Nephron progenitor cell (in vitro differentiated cells): ENCODE measurements at regions not wholly inside any gene's neighbourhood (a gene's known extent, or its start where the extent isn't known, plus 50 kb on each side); places are given as distances from the start of the nearest gene placed in this dataset.

Source experiments
- DNase-seq: peaks from one replicate; pipeline ENCODE4 v3.0.0; 2021
- H3K27ac Mint-ChIP-seq: 2 replicates; pipeline ENCODE4 v1.8.0; 2021; ENCODE audit warnings: mild to moderate bottlenecking, moderate library complexity, mixed read lengths
- H3K27me3 Mint-ChIP-seq: 2 replicates; pipeline ENCODE4 v1.8.0; 2021; ENCODE audit warnings: mild to moderate bottlenecking, low read depth, mixed read lengths; ENCODE audit not compliant: poor library complexity
- H3K36me3 Mint-ChIP-seq: 2 replicates; pipeline ENCODE4 v1.8.0; 2021; ENCODE audit warnings: low read depth, mixed read lengths
- H3K4me1 Mint-ChIP-seq: 2 replicates; pipeline ENCODE4 v1.8.0; 2021; ENCODE audit warnings: mixed read lengths
- H3K4me3 Mint-ChIP-seq: 2 replicates; pipeline ENCODE4 v1.8.0; 2021; ENCODE audit warnings: mild to moderate bottlenecking, moderate library complexity, mixed read lengths
- H3K9me3 Mint-ChIP-seq: 2 replicates; pipeline ENCODE4 v1.8.0; 2021; ENCODE audit warnings: mild to moderate bottlenecking, moderate library complexity, mixed read lengths
- TF ChIP-seq, protein P1 (sequence below): fragments of 200-600 bp; sonication (generic); IDR thresholded peaks from 2 replicates; pipeline ENCODE4 v1.5.0; 2021; ENCODE audit warnings: antibody characterized with exemption

DNA sequence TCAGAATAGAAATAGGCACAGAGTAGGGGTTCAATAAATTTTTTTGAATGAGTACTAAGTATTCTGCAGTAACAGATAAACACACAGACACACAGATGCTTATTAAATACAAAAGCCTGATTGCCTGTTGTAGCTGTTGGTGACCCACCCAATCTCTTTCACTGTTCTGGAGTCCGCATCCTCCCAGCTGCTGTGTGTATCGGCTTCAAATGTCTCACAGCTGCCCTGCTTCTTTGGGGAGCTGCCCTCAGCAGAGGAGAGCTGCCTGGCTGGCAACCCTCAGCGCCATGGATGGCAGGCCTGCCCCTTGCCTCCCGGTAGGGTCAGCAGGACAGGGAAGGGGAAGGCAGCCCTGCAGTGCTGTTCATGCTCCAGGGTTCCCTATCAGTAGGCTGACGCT lies 50.5 kb upstream of the PRNP start:
- DNase-seq: no peak
- Mint-ChIP-seq H3K4me3 (no peak overlapping the region), H3K9me3 (peaks cover 6% of the 10 kb centered on the region), H3K27me3 (no peaks in the 10 kb centered on the region), H3K4me1 (peaks cover 6% of the 10 kb centered on the region), H3K36me3 (no peaks in the 10 kb centered on the region), H3K27ac (peak overlapping the region; percentile 20)
- TF ChIP-seq, protein P1, sequence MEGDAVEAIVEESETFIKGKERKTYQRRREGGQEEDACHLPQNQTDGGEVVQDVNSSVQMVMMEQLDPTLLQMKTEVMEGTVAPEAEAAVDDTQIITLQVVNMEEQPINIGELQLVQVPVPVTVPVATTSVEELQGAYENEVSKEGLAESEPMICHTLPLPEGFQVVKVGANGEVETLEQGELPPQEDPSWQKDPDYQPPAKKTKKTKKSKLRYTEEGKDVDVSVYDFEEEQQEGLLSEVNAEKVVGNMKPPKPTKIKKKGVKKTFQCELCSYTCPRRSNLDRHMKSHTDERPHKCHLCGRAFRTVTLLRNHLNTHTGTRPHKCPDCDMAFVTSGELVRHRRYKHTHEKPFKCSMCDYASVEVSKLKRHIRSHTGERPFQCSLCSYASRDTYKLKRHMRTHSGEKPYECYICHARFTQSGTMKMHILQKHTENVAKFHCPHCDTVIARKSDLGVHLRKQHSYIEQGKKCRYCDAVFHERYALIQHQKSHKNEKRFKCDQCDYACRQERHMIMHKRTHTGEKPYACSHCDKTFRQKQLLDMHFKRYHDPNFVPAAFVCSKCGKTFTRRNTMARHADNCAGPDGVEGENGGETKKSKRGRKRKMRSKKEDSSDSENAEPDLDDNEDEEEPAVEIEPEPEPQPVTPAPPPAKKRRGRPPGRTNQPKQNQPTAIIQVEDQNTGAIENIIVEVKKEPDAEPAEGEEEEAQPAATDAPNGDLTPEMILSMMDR: no peak

DNA sequence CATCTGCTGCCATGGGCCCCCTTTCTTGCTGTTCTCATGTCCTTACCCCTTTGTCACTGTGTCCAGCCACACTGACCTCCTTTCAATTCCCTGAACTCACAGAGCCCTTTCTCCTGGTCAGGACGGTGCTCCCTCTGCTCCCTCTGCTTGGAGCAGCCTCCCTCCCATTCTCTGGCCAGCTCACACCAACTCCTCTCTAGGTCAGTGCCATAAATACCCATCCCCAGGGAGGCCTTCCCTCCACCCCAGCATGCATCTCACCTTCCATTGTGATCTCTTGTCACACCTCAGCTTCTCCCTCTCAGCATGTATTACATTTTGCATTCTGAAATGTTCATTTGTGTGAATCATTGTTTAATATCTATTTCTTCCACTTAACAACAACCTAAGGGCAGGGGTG lies 50.9 kb upstream of the PRNP start:
- H3K27me3 Mint-ChIP-seq: no peaks in the 10 kb centered on the region
- DNase-seq: no peak
- H3K9me3 Mint-ChIP-seq: peaks cover 6% of the 10 kb centered on the region
- H3K4me1 Mint-ChIP-seq: peaks cover 6% of the 10 kb centered on the region
- H3K27ac Mint-ChIP-seq: no peak overlapping the region
- no peak overlapping the region for H3K4me3 Mint-ChIP-seq
- TF ChIP-seq, protein P1: no peak
- H3K36me3 Mint-ChIP-seq: no peaks in the 10 kb centered on the region

DNA sequence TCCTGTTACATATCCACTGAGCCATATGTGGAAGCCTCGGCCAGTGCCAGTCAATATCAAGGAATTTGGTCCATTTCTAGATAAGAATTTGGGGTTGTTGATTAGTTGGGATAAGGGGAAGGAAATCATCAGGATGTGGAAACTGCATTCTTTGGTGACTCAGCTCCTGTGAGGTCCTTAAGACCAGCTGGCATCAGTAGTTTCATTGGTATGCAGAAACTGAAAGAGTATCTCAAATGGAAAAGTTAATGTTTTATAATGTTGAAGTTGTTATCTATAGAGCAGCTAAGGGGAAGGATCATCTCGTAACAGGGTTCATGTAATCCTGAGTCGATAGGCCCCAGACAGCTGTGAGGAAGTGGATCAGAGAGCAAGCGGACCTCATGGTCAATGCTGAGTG lies 52.5 kb upstream of the PRNP start:
- Mint-ChIP-seq H3K4me3 (no peak overlapping the region), H3K27me3 (no peaks in the 10 kb centered on the region), H3K36me3 (no peaks in the 10 kb centered on the region), H3K9me3 (peaks cover 6% of the 10 kb centered on the region), H3K4me1 (peaks cover 6% of the 10 kb centered on the region), H3K27ac (no peak overlapping the region)
- TF ChIP-seq, protein P1: no peak
- DNase-seq: no peak

DNA sequence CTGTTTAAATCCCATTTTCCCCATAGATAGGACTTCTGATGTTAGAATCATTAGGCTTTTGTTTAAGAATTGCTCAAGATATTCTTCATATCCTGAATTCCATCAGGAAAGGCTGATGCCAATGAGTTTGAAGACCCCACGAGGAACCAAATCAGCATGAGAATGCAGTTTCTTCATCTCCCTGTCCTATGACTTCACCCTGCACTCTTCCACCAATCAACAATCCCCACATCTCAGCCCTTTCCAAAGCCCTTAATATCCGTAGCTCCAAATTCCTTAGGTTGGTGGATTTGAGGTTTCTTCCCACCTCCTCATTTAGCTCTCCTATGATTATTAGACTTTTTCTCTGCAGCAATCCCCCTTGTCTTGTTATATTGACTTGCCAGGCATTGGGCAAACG lies 52.9 kb upstream of the PRNP start:
- Mint-ChIP-seq H3K9me3 (peaks cover 6% of the 10 kb centered on the region), H3K4me1 (peaks cover 6% of the 10 kb centered on the region), H3K36me3 (no peaks in the 10 kb centered on the region), H3K27me3 (no peaks in the 10 kb centered on the region), H3K27ac (no peak overlapping the region), H3K4me3 (no peak overlapping the region)
- TF ChIP-seq, protein P1: no peak
- DNase-seq: no peak

DNA sequence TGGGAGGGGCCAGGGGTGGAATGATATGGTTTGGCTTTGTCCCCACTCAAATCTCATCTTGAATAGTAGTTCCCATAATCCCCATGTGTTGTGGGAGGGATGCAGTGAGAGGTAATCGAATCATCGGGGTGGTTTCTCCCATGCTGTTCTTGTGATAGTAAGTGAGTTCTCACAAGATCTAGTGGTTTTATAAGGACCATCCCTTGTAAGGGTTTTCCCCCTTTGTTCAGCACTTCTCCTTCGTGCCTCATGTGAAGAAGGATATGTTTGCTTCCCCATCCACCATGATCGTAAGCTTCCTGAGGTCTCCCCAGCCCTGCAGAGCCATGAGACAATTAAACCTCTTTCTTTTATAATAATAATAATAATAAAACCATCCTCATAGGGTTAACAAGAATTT lies 53.4 kb upstream of the PRNP start:
- Mint-ChIP-seq H3K27me3 (no peaks in the 10 kb centered on the region), H3K4me1 (peaks cover 6% of the 10 kb centered on the region), H3K36me3 (no peaks in the 10 kb centered on the region), H3K27ac (no peak overlapping the region), H3K4me3 (no peak overlapping the region), H3K9me3 (peaks cover 6% of the 10 kb centered on the region)
- TF ChIP-seq, protein P1: no peak
- DNase-seq: no peak

DNA sequence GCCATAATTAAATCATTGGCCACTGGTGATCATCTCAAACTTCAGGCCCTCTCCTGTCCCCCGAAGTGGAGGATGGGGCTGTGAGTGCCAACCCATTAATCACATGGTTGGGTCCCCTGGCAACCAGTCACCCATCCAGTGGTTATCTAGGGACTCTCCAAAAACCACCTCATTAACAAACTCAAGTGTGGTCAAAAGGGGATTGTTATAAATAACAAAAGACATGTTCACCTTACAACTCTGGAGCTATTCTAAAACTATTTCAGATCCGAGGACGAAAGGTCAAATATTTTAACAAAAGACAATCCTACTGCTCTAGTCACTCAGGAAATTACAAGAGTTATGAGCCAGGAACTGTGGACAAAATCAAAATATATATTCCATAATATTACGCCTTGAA lies 60.0 kb upstream of the PRNP start:
- DNase-seq: no peak
- no peaks in the 10 kb centered on the region for H3K4me1 Mint-ChIP-seq
- TF ChIP-seq, protein P1: no peak
- H3K27me3 Mint-ChIP-seq: peaks cover 8% of the 10 kb centered on the region
- no peak overlapping the region for H3K27ac Mint-ChIP-seq
- no peak overlapping the region for H3K4me3 Mint-ChIP-seq
- peaks cover 49% of the 10 kb centered on the region for H3K9me3 Mint-ChIP-seq
- H3K36me3 Mint-ChIP-seq: no peaks in the 10 kb centered on the region
